ENCODE measurements at regions not wholly inside any gene's neighbourhood (a gene's known extent, or its start where the extent isn't known, plus 50 kb on each side); places are given as distances from the start of the nearest gene placed in this dataset.
A peak's percentile ranks its signal among the peaks of the same experiment; 100 is the strongest.

GRCh38 chr11:10627816-10628215, 59.4 kb upstream of the LYVE1 start:
- ATAC-seq (ENCODE audit: low read depth), result no peak
- 85% methylated on average over 3 of the region's 5 CpGs for WGBS (ENCODE audit: insufficient coverage)

GRCh38 chr11:10627291-10627690, 58.8 kb upstream of the LYVE1 start:
- no peak overlapping the region for H3K27ac ChIP-seq (ENCODE audit: low read length in 2 of 2)
- H3K9me3 ChIP-seq (ENCODE audit: control extremely low read depth in 1 of 3, control insufficient read depth in 2 of 3, insufficient read depth in 1 of 3, low read length in 2 of 3), result peaks cover 0 to 11% (median 0%) of the 10 kb centered on the region in 3 donors
- ATAC-seq (ENCODE audit: low read depth), result no peak
- ChIA-PET CTCF (interaction anchor here (1.8 to 8.6 kb wide), 3 partner anchors 16 to 85 kb away, joined by 6 to 42 read pairs (median 10); no protein-coding TSS in a partner anchor), POLR2A (no interaction called here)
- no peak overlapping the region for H2AFZ ChIP-seq (ENCODE audit: insufficient read depth, low read depth, low read length, poor library complexity, severe bottlenecking)
- H4K20me1 ChIP-seq (ENCODE audit: control insufficient read depth, insufficient read depth, low read length, poor library complexity, severe bottlenecking), result no peaks in the 10 kb centered on the region
- H3K36me3 ChIP-seq (replicated peaks in 1 of 2; ENCODE audit: control extremely low read depth in 1 of 2, control insufficient read depth in 1 of 2, extremely low read depth in 1 of 2, insufficient read depth in 2 of 2, low read length in 1 of 2), result no peaks in the 10 kb centered on the region
- H3K4me2 ChIP-seq (replicated peaks; ENCODE audit: low read depth, low read length, poor library complexity, severe bottlenecking), result no peak overlapping the region
- TF ChIP-seq CTCF (IDR thresholded peaks at IDR 0.05) (no peak), EZH2 (IDR thresholded peaks at IDR 0.05; ENCODE audit: borderline replicate concordance, insufficient read depth, low read depth, low read length, poor library complexity, severe bottlenecking) (no peak)
- intact Hi-C loops (cut with micrococcal nuclease), result no loop called here
- DNase-seq, result no peak
- peak overlapping the region; percentile 67 for H3K27ac Mint-ChIP-seq
- no peak overlapping the region for H3K4me3 ChIP-seq (ENCODE audit: control extremely low read depth in 1 of 5, extremely low read depth in 1 of 5, insufficient read depth in 1 of 5, low read depth in 2 of 5, low read length in 4 of 5)
- 97% methylated on average over 6 of the region's 7 CpGs for WGBS (ENCODE audit: insufficient coverage)
- H3K4me1 Mint-ChIP-seq, result peaks cover 79% of the 10 kb centered on the region
- H3K4me3 Mint-ChIP-seq, result peak overlapping the region; percentile 34
- H3K4me1 ChIP-seq (ENCODE audit: control insufficient read depth in 2 of 2, insufficient read depth in 2 of 2, low read length in 2 of 2), result peaks cover 55 to 75% of the 10 kb centered on the region in 2 donors
- H3K79me2 ChIP-seq (ENCODE audit: control insufficient read depth, insufficient read depth, low read length), result no peaks in the 10 kb centered on the region
- no peaks in the 10 kb centered on the region for H3K27me3 Mint-ChIP-seq
- no peaks in the 10 kb centered on the region for H3K9me3 Mint-ChIP-seq (ENCODE audit: insufficient read depth)
- no peaks in the 10 kb centered on the region for H3K27me3 ChIP-seq (replicated peaks in 1 of 4; ENCODE audit: control extremely low read depth in 1 of 4, control insufficient read depth in 3 of 4, insufficient read depth in 4 of 4, low read length in 3 of 4)
- no peak overlapping the region for H3K9ac ChIP-seq (ENCODE audit: low read length)

More at GRCh38 chr11:10627816-10628215, 59.4 kb upstream of the LYVE1 start:
- no peak overlapping the region for H3K4me3 ChIP-seq (ENCODE audit: control extremely low read depth in 1 of 5, extremely low read depth in 1 of 5, insufficient read depth in 1 of 5, low read depth in 2 of 5, low read length in 4 of 5)
- Mint-ChIP-seq H3K9me3 (ENCODE audit: insufficient read depth) (no peaks in the 10 kb centered on the region), H3K27me3 (no peaks in the 10 kb centered on the region), H3K4me3 (peak overlapping the region; percentile 34), H3K4me1 (peaks cover 78% of the 10 kb centered on the region), H3K27ac (peak overlapping the region; percentile 89)
- TF ChIP-seq EZH2 (IDR thresholded peaks at IDR 0.05; ENCODE audit: borderline replicate concordance, insufficient read depth, low read depth, low read length, poor library complexity, severe bottlenecking), result no peak
- no peak for TF ChIP-seq CTCF (IDR thresholded peaks at IDR 0.05)
- no peaks in the 10 kb centered on the region for H3K36me3 ChIP-seq (replicated peaks in 1 of 2; ENCODE audit: control extremely low read depth in 1 of 2, control insufficient read depth in 1 of 2, extremely low read depth in 1 of 2, insufficient read depth in 2 of 2, low read length in 1 of 2)
- no peaks in the 10 kb centered on the region for H3K79me2 ChIP-seq (ENCODE audit: control insufficient read depth, insufficient read depth, low read length)
- H3K4me1 ChIP-seq (ENCODE audit: control insufficient read depth in 2 of 2, insufficient read depth in 2 of 2, low read length in 2 of 2), result peaks cover 50 to 73% of the 10 kb centered on the region in 2 donors
- H2AFZ ChIP-seq (ENCODE audit: insufficient read depth, low read depth, low read length, poor library complexity, severe bottlenecking), result no peak overlapping the region
- H3K9me3 ChIP-seq (ENCODE audit: control extremely low read depth in 1 of 3, control insufficient read depth in 2 of 3, insufficient read depth in 1 of 3, low read length in 2 of 3), result peaks cover 0 to 11% (median 0%) of the 10 kb centered on the region in 3 donors
- H3K27ac ChIP-seq (ENCODE audit: low read length in 2 of 2), result no peak overlapping the region
- CTCF ChIA-PET, result interaction anchor here (1.0 to 8.6 kb wide), 5 partner anchors 10 to 87 kb away, joined by 3 to 42 read pairs (median 6); partner anchors contain the start of gene RNF141
- POLR2A ChIA-PET, result interaction anchor here (1.0 kb wide), 1 partner anchor 13 kb away, joined by 3 read pairs; no protein-coding TSS in a partner anchor
- H3K9ac ChIP-seq (ENCODE audit: low read length), result no peak overlapping the region
- DNase-seq, result no peak
- intact Hi-C loops (cut with micrococcal nuclease), result loop anchor here (1.0 kb wide), 1 partner anchor 13 kb away; no protein-coding TSS in a partner anchor
- H4K20me1 ChIP-seq (ENCODE audit: control insufficient read depth, insufficient read depth, low read length, poor library complexity, severe bottlenecking), result no peaks in the 10 kb centered on the region
- H3K4me2 ChIP-seq (replicated peaks; ENCODE audit: low read depth, low read length, poor library complexity, severe bottlenecking), result peak overlapping the region; percentile 48
- no peaks in the 10 kb centered on the region for H3K27me3 ChIP-seq (replicated peaks in 1 of 4; ENCODE audit: control extremely low read depth in 1 of 4, control insufficient read depth in 3 of 4, insufficient read depth in 4 of 4, low read length in 3 of 4)

Data from B cell (primary cell).